GM12872 (cell line): ENCODE measurements at regions not wholly inside any gene's neighbourhood (a gene's known extent, or its start where the extent isn't known, plus 50 kb on each side); places are given as distances from the start of the nearest gene placed in this dataset.

ENCODE experiments used
- TF ChIP-seq, protein P1 (sequence below): IDR thresholded peaks from 3 replicates; pipeline ENCODE4 v1.5.1; 2011; ENCODE audit warnings: low read depth, mild to moderate bottlenecking, low read length, moderate library complexity; ENCODE audit not compliant: insufficient read depth

DNA sequence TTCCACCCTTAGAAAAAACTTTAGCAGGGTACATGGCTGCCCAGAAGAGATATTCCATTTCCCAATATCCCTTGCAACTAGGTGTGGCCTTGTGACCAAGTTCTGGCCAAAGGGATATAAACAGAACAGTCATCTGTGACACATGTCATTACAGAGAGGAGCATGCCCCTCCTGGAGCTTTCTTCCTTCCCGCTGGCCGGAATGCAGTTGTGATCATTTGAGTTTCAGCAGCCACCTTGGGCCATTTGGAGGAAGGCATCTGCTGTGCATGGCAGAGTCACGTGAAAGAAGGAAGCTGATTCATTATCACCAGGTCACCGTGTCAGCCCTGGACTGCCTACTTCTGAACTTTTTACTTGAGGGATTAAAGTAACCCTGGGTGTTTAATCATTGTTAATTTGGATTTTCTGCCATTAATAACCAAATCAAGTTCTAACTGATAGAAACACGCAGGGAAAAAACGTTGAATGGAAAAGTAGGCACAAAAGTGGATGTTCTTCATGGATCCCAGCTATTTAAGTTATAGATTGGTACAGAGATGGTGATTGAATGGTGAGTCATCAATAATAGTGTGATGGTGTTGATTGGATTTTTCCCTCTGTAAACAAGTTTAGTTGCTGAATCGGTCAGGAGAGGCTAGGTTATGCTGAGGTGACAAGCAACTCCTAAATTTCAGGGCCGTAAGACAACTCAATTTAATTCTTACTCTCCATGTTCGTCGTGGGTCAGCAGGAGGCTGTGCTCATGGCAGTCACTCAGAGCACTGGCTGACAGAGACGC is 80.7 kb upstream of the CCDC167 start:
- TF ChIP-seq, protein P1, sequence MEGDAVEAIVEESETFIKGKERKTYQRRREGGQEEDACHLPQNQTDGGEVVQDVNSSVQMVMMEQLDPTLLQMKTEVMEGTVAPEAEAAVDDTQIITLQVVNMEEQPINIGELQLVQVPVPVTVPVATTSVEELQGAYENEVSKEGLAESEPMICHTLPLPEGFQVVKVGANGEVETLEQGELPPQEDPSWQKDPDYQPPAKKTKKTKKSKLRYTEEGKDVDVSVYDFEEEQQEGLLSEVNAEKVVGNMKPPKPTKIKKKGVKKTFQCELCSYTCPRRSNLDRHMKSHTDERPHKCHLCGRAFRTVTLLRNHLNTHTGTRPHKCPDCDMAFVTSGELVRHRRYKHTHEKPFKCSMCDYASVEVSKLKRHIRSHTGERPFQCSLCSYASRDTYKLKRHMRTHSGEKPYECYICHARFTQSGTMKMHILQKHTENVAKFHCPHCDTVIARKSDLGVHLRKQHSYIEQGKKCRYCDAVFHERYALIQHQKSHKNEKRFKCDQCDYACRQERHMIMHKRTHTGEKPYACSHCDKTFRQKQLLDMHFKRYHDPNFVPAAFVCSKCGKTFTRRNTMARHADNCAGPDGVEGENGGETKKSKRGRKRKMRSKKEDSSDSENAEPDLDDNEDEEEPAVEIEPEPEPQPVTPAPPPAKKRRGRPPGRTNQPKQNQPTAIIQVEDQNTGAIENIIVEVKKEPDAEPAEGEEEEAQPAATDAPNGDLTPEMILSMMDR = no peak

DNA sequence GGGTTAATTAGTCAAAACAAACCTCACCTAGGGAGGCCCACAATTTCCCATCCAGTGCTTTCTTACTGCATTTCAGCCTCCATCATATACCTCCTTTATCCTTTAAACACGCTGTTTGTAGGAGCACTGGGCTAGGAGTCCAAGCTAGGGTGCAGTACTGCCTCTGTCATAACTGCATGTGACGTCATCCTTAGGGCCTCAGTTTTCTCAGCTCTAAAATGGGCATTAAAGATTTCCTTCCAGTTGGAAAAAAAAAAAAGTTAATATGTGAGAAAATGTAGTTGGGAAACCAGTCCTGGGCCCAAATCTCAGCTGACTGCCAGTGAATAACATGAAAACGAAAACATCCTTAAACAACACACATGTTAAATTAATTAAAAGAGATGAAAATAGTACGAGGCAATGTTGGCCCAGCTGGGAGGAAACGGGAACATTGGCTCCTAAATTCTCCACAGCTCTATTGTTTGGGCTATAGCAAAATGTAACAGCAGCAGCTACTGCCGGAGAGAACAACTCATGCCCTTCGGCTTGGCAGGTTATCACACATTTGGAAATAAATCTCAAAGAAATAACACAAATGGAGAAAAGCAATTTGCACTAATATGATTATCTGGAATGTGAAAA is 79.9 kb upstream of the CCDC167 start:
- TF ChIP-seq, protein P1 = no peak

DNA sequence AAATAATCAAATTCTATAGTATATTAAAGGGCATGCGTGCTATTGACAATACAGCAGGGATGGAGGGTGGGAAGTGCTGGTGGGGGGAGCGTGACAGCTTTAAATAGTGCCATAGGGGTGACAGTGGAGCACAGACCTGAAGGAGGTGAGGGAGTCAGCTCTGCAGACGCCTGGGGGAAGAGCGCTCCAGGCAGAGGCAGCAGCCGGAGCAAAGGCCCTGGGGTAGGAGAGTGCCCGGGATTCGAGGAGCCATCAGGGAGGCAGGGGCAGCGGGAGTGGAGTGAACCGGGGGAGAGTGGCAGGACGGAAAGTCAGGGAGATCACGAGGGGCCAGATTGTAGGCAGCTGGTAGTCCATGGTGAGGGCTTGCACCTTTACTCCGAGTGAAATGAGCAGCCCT is 78.4 kb upstream of the CCDC167 start:
- TF ChIP-seq, protein P1 = no peak

DNA sequence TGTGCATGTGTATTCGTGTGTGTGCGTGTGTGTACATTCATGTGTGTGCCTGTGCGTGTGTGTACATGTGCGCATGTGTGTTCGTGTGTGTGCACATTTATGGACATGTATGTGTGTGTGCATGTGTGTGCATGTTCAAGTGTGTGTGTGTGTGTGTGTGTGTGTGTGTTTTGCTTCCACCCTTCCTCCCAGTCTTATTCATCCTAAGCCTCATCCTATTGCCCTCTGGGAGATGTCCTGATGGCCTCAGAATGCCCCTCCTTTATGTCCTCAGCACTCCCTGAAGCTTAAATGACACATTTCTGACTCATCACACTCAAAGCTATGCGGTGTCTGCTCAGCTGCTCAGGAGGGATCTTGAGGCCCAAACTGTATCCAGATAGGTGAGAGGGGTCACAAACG is 76.6 kb upstream of the CCDC167 start:
- TF ChIP-seq, protein P1 = no peak

DNA sequence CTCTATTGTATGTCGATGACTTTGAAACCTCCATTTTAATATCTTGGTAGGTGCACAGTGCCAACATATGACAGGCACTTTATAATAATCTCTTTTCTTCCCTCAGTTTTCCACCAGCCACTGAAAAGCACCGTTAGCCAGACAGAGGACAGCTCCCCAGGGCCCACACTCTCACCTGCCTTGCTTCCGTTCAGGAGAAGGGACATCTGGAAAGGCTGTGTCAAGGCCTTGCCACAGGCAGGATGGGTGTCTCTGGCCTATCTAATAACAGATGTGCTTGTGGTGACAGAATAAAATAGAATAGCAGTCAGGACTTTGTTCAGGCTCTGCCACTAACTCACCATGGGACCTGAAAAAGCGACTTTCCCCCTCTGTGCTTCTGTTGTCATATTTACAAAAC is 75.5 kb upstream of the CCDC167 start:
- TF ChIP-seq, protein P1 = no peak

DNA sequence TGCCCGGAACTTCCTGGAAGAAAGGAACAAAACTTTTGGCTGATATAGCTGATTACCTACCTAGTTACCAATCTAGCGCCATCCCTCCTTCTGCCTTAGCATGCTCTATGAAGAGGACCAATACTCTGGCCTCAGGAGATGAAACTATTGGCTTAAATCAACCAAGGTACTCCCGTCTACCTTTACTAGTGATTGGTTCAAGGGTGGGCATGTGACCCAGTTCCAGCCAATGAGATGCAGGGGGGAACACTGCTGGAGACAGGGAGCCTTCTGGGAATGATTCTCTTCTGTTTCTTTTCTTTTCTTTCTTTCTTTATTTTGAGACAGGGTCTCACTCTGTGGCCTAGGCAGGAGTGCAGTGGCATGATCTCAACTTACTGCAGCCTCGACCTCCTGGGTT is 72.6 kb upstream of the CCDC167 start:
- TF ChIP-seq, protein P1 = no peak

DNA sequence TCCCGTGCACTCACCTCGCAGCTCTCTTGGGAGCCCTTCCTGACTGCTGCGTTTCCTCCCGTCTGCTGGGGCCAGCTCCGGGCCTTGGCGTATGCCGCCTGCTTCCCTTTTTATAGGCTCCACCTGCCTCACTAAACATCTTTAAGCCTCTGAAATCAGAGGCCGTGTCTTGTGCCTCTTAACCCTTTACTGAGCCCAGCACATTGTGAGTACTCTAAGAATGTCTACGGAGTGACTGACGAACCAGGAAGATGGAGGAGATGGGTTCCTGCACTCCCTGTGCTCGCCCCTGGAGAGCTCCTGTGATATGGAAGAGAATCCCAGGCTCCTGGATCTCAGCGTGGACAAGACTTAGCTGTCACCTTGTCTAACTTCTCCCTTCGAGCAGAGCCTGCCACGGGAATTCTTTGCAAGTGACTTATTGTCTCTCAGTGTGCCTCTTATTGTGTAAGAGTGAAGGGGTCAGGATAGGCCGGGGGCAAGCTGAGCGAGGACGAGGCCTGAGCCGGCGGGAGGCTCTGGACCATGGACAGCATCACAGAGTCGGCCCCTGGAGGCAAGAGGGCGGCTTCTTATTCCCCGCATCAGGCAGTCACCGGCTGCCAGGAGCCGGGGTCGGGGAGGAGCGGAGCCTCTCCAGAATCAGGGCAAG is 70.9 kb upstream of the CCDC167 start:
- TF ChIP-seq, protein P1 = no peak
